ENCODE measurements at regions not wholly inside any gene's neighbourhood (a gene's known extent, or its start where the extent isn't known, plus 50 kb on each side); places are given as distances from the start of the nearest gene placed in this dataset.

- Histone ChIP-seq H3K27me3 (ENCODE audit: low read depth, low read length) (no peaks in the 10 kb centered on the region), H4K20me1 (ENCODE audit: insufficient read depth, low read length) (no peaks in the 10 kb centered on the region), H3K9me3 (ENCODE audit: insufficient read depth, low read length) (no peaks in the 10 kb centered on the region), H2AFZ (ENCODE audit: low read depth, low read length) (no peak overlapping the region), H3K4me2 (ENCODE audit: low read length) (no peak overlapping the region), H3K9ac (ENCODE audit: low read length) (no peak overlapping the region), H3K36me3 (replicated peaks; ENCODE audit: low read depth, low read length) (no peaks in the 10 kb centered on the region), H3K27ac (ENCODE audit: low read length) (no peak overlapping the region), H3K4me1 (ENCODE audit: low read length) (no peaks in the 10 kb centered on the region), H3K4me3 (ENCODE audit: low read length) (no peak overlapping the region), H3K79me2 (ENCODE audit: low read length) (no peaks in the 10 kb centered on the region)
- no peak for TF ChIP-seq EZH2phosphoT487 (IDR thresholded peaks at IDR 0.05; ENCODE audit: low read depth)
- TF ChIP-seq CTCF (IDR thresholded peaks at IDR 0.05; ENCODE audit: low read depth, low read length) = no peak
These were observed 121.6 kb upstream of the KL start for GRCh38 chr13:32894589-32895001.

DNA sequence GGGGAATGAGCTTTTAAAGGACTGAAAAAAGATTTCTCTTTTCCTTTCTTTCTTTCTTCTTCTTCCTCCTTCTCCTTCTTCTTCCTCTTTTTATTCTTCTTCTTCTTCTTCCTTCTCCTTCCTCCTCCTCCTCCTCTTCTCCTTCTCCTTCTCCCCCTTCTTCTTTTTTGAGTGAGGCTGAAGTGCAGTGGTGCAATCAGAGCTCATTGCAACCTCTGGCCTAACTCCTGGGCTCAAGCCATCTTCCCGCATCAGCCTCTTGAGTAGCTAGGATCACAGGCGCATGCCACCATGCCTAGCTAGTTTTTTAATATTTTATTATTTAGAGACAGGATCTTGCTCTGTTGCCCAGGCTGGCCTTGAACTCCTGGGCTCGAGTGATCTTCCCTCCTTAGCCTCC, 120.9 kb upstream of the KL start:
- Histone ChIP-seq H3K36me3 (replicated peaks; ENCODE audit: low read depth, low read length) (no peaks in the 10 kb centered on the region), H4K20me1 (ENCODE audit: insufficient read depth, low read length) (no peaks in the 10 kb centered on the region), H3K9me3 (ENCODE audit: insufficient read depth, low read length) (no peaks in the 10 kb centered on the region), H3K9ac (ENCODE audit: low read length) (no peak overlapping the region), H3K4me2 (ENCODE audit: low read length) (no peak overlapping the region), H3K79me2 (ENCODE audit: low read length) (no peaks in the 10 kb centered on the region), H3K4me1 (ENCODE audit: low read length) (no peaks in the 10 kb centered on the region), H3K4me3 (ENCODE audit: low read length) (no peak overlapping the region), H2AFZ (ENCODE audit: low read depth, low read length) (no peak overlapping the region), H3K27me3 (ENCODE audit: low read depth, low read length) (no peaks in the 10 kb centered on the region), H3K27ac (ENCODE audit: low read length) (no peak overlapping the region)
- TF ChIP-seq EZH2phosphoT487 (IDR thresholded peaks at IDR 0.05; ENCODE audit: low read depth) (no peak), CTCF (IDR thresholded peaks at IDR 0.05; ENCODE audit: low read depth, low read length) (no peak)

DNA sequence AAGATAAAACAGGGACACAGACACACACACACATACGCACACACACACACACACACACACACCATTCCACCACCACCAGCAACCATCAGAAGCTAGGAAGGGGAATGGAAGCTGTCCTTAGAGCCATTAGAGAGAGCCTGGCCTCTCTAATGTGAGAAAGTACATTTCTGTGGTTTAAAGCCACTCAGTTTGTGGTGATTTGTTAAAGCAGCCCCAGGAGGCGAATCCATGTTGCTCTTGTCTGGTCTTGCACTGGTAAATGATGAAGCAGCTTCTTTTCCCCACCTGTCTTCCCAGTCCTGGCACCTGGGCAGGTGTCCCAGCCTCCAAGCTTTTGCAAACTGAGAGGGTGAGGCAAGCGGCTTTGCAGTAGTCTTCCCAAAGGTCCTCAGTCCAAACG, 118.9 kb upstream of the KL start:
- no peak overlapping the region for H3K9ac ChIP-seq (ENCODE audit: low read length)
- no peak overlapping the region for H2AFZ ChIP-seq (ENCODE audit: low read depth, low read length)
- H3K79me2 ChIP-seq (ENCODE audit: low read length) = no peaks in the 10 kb centered on the region
- H3K27me3 ChIP-seq (ENCODE audit: low read depth, low read length) = no peaks in the 10 kb centered on the region
- H4K20me1 ChIP-seq (ENCODE audit: insufficient read depth, low read length) = no peaks in the 10 kb centered on the region
- no peak overlapping the region for H3K27ac ChIP-seq (ENCODE audit: low read length)
- TF ChIP-seq CTCF (IDR thresholded peaks at IDR 0.05; ENCODE audit: low read depth, low read length) (no peak), EZH2phosphoT487 (IDR thresholded peaks at IDR 0.05; ENCODE audit: low read depth) (no peak)
- H3K36me3 ChIP-seq (replicated peaks; ENCODE audit: low read depth, low read length) = no peaks in the 10 kb centered on the region
- no peak overlapping the region for H3K4me3 ChIP-seq (ENCODE audit: low read length)
- H3K9me3 ChIP-seq (ENCODE audit: insufficient read depth, low read length) = no peaks in the 10 kb centered on the region
- no peaks in the 10 kb centered on the region for H3K4me1 ChIP-seq (ENCODE audit: low read length)
- no peak overlapping the region for H3K4me2 ChIP-seq (ENCODE audit: low read length)

DNA sequence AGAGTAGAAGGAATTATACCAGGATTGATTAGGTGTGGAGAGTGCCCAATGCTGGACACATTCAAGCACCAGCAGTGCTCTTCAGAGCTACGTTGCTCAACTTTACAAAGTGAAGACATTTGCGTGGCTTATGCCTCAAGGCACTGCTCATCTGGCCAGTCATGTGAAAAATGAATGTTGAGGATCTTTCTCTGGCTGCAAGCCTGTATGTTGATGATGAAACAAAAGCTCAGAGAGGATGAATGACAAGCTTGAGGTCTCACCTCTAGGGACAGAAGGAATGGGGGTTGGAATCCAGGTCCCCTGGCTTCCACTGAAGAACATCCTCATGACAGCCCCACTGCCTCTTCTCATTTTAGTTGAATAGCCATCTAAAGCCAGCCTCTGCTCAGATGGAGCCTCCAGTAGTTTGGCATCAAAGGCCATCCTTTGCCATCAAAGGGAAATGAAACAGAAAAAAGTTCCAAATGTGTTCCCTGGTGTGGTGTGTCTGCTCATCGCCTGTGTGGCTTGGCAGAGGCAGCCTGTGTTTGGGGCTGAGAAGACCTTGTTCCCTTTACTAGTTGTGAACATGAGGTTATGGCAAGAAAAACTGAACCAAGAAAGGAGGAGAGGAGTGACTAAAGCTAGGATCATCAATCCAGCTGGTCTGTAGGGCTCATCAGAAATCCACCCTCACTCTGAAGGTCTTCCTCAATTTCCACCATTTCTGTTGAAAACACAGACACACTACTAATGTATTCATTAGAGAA, 114.0 kb upstream of the KL start:
- TF ChIP-seq CTCF (IDR thresholded peaks at IDR 0.05; ENCODE audit: low read depth, low read length) (no peak), EZH2phosphoT487 (IDR thresholded peaks at IDR 0.05; ENCODE audit: low read depth) (no peak)
- Histone ChIP-seq H3K4me1 (ENCODE audit: low read length) (peaks cover 25% of the 10 kb centered on the region), H3K27me3 (ENCODE audit: low read depth, low read length) (no peaks in the 10 kb centered on the region), H3K27ac (ENCODE audit: low read length) (no peak overlapping the region), H3K36me3 (replicated peaks; ENCODE audit: low read depth, low read length) (no peaks in the 10 kb centered on the region), H3K9ac (ENCODE audit: low read length) (no peak overlapping the region), H2AFZ (ENCODE audit: low read depth, low read length) (no peak overlapping the region), H4K20me1 (ENCODE audit: insufficient read depth, low read length) (no peaks in the 10 kb centered on the region), H3K4me2 (ENCODE audit: low read length) (no peak overlapping the region), H3K9me3 (ENCODE audit: insufficient read depth, low read length) (no peaks in the 10 kb centered on the region), H3K4me3 (ENCODE audit: low read length) (no peak overlapping the region), H3K79me2 (ENCODE audit: low read length) (no peaks in the 10 kb centered on the region)
